ENCODE measurements at regions not wholly inside any gene's neighbourhood (a gene's known extent, or its start where the extent isn't known, plus 50 kb on each side); places are given as distances from the start of the nearest gene placed in this dataset.

DNA sequence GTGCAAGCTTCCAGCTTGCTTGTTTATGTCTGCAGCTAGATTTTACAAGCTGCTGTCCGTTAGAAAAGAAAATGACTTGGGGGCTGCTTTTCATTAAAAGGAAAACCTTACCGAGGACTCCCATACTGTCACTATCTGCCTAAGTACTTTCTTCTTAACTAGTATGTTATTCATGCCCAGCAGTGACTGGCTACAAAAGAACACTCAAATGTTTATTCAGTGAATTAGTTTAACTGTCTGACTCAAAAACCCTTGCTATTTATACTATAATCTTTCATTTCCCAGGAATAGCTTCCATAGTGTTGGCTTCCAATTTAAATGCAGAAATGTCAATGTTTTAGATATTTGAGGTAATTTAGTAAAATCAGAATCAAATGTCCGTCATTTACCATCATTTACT lies 164.9 kb downstream of the DTHD1 start (continued):
- TF ChIP-seq, protein P1, sequence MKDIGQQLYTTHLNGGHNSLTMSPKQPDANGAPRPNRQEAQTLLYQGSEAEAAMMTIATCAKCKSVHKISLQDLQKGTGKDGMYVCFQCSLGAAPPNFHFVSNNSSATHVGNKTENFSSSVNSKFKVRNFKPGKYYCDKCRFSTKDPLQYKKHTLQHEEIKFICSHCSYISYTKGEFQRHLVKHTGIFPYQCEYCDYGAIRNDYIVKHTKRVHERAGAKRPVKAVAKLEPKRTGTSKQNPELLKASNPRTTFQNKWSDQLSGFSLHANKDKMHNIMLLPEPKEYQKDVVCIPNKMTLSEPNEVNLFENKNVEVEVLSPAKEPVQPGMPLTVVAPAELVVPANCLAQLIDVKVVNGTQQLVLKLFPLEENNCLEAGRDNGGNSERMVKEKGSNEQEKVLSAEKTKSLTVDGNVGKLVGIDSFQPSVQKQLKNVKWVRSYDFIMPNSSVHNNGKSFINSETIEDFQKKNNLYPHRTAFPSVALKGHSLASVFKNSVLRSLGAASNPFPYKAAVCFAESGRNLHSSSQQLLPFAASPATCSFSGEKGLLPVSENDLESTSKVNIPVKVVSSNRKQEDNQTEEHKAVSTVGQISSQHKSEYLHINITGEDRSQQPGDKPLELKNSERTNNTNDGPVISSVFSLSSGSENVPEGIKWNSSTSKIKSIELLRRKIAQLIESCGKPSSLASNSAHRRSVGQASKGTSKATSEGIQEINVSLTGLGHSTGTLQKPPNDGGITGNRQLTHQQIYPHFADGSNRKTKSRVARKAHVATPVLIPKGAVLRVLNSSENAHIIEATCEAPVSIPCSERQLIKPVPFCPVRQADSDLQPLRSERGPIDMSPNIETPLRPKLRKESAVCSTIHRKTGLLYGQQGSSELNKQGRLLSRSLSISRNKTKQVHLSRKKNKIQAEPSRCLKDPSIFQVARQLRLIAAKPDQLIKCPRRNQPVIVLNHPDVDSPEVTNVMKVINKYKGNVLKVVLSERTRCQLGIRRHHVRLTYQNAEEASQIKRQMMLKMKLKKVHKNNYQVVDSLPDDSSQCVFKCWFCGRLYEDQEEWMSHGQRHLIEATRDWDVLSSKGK (CRISPR knock-in tag; IDR thresholded peaks at IDR 0.05) = no peak
- TF ChIP-seq ZNF12 (CRISPR knock-in tag; IDR thresholded peaks at IDR 0.05) (no peak), ZNF274 (IDR thresholded peaks at IDR 0.05; ENCODE audit: borderline replicate concordance, low read depth, low read length) (no peak), PRMT5 (CRISPR knock-in tag; IDR thresholded peaks at IDR 0.05) (no peak)
- TF ChIP-seq, protein P2, sequence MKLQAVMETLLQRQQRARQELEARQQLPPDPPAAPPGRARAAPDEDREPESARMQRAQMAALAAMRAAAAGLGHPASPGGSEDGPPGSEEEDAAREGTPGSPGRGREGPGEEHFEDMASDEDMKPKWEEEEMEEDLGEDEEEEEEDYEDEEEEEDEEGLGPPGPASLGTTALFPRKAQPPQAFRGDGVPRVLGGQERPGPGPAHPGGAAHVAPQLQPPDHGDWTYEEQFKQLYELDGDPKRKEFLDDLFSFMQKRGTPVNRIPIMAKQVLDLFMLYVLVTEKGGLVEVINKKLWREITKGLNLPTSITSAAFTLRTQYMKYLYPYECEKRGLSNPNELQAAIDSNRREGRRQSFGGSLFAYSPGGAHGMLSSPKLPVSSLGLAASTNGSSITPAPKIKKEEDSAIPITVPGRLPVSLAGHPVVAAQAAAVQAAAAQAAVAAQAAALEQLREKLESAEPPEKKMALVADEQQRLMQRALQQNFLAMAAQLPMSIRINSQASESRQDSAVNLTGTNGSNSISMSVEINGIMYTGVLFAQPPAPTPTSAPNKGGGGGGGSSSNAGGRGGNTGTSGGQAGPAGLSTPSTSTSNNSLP (IDR thresholded peaks at IDR 0.05; ENCODE audit: borderline replicate concordance, low read depth, low read length) = no peak

GRCh38 chr4:36461344-36461743 lies 179.9 kb downstream of the DTHD1 start:
- no peak overlapping the region for H2AFZ ChIP-seq (ENCODE audit: low read depth, low read length)
- in situ Hi-C loops (cut with MboI) = no loop called here
- CTCF ChIA-PET (ENCODE audit: low intra/inter-chr PET ratio) = no interaction called here
- TF ChIP-seq GTF2B (IDR thresholded peaks at IDR 0.05; ENCODE audit: extremely low read depth, insufficient read length) (no peak), U2AF2 (optimal IDR thresholded peaks at IDR 0.05; ENCODE audit: low read depth, low read length) (no peak), SRSF9 (IDR thresholded peaks at IDR 0.05; ENCODE audit: borderline replicate concordance, low read depth, low read length) (no peak), ZNF77 (CRISPR knock-in tag; IDR thresholded peaks at IDR 0.05) (no peak)
- TF ChIP-seq, protein P3, sequence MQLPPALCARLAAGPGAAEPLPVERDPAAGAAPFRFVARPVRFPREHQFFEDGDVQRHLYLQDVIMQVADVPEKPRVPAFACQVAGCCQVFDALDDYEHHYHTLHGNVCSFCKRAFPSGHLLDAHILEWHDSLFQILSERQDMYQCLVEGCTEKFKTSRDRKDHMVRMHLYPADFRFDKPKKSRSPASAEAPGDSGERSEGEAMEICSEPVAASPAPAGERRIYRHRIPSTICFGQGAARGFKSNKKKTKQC (CRISPR knock-in tag; IDR thresholded peaks at IDR 0.05) = no peak
- TF ChIP-seq, protein P4, sequence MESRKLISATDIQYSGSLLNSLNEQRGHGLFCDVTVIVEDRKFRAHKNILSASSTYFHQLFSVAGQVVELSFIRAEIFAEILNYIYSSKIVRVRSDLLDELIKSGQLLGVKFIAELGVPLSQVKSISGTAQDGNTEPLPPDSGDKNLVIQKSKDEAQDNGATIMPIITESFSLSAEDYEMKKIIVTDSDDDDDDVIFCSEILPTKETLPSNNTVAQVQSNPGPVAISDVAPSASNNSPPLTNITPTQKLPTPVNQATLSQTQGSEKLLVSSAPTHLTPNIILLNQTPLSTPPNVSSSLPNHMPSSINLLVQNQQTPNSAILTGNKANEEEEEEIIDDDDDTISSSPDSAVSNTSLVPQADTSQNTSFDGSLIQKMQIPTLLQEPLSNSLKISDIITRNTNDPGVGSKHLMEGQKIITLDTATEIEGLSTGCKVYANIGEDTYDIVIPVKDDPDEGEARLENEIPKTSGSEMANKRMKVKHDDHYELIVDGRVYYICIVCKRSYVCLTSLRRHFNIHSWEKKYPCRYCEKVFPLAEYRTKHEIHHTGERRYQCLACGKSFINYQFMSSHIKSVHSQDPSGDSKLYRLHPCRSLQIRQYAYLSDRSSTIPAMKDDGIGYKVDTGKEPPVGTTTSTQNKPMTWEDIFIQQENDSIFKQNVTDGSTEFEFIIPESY (CRISPR knock-in tag; IDR thresholded peaks at IDR 0.05) = no peak

More at GRCh38 chr4:36461344-36461743, 179.9 kb downstream of the DTHD1 start:
- no peaks in the 10 kb centered on the region for H3K9me3 ChIP-seq (replicated peaks; ENCODE audit: control insufficient read depth, insufficient read depth, low read depth, low read length)
- DNase-seq (ENCODE audit: extremely low read depth in 1 of 4, low spot score in 3 of 4) (no peak), ATAC-seq (no peak), FAIRE-seq (no peak)
- POLR2A ChIA-PET = no interaction called here
- no peaks in the 10 kb centered on the region for H3K79me2 ChIP-seq (ENCODE audit: control insufficient read depth, insufficient read depth, low read length)
- H3K4me2 ChIP-seq (ENCODE audit: insufficient read depth, low read length) = no peak overlapping the region
- H3K4me1 ChIP-seq (replicated peaks in 1 of 2; ENCODE audit: control insufficient read depth in 2 of 2, insufficient read depth in 2 of 2, low read length in 2 of 2) = no peaks in the 10 kb centered on the region
- 3% methylated on average over 4 of the region's 4 CpGs for WGBS (ENCODE audit: insufficient coverage, low coverage, missing lambda C conversion rate)
- BruUV-seq (replicated peaks) = no TSS peak
- intact Hi-C loops (cut with micrococcal nuclease) = no loop called here
- H3K27ac ChIP-seq (ENCODE audit: extremely low read depth, low read depth, low read length) = no peak overlapping the region
- H3K27me3 ChIP-seq (ENCODE audit: control insufficient read depth in 2 of 2, insufficient read depth in 2 of 2, low read length in 2 of 2) = no peaks in the 10 kb centered on the region
- H3K9ac ChIP-seq (ENCODE audit: insufficient read depth in 1 of 2, low read depth in 2 of 2, low read length in 2 of 2) = no peak overlapping the region
- H3K9me1 ChIP-seq (ENCODE audit: control insufficient read depth, insufficient read depth, low read length) = no peaks in the 10 kb centered on the region
- H3K4me3 ChIP-seq = no peak overlapping the region
- no peaks in the 10 kb centered on the region for H3K36me3 ChIP-seq (ENCODE audit: control insufficient read depth, insufficient read depth, low read length)
- H4K20me1 ChIP-seq (replicated peaks; ENCODE audit: control insufficient read depth, insufficient read depth, low read length) = no peaks in the 10 kb centered on the region
